PC-9 (cell line): ENCODE measurements at regions not wholly inside any gene's neighbourhood (a gene's known extent, or its start where the extent isn't known, plus 50 kb on each side); places are given as distances from the start of the nearest gene placed in this dataset.

ENCODE experiments used
- EZH2 ChIP-seq: fragments of 200-600 bp; sonication (generic); IDR thresholded peaks from 2 replicates; pipeline ENCODE4 v1.8.0; 2017; ENCODE audit warnings: antibody characterized with exemption, low read depth
- TF ChIP-seq, protein P1 (sequence below): fragments of 200-600 bp; sonication (generic); conservative IDR thresholded peaks from 2 replicates; pipeline ENCODE4 v1.6.1; 2017; ENCODE audit warnings: mixed run types, antibody characterized with exemption, mild to moderate bottlenecking, moderate library complexity

- TF ChIP-seq, protein P1, sequence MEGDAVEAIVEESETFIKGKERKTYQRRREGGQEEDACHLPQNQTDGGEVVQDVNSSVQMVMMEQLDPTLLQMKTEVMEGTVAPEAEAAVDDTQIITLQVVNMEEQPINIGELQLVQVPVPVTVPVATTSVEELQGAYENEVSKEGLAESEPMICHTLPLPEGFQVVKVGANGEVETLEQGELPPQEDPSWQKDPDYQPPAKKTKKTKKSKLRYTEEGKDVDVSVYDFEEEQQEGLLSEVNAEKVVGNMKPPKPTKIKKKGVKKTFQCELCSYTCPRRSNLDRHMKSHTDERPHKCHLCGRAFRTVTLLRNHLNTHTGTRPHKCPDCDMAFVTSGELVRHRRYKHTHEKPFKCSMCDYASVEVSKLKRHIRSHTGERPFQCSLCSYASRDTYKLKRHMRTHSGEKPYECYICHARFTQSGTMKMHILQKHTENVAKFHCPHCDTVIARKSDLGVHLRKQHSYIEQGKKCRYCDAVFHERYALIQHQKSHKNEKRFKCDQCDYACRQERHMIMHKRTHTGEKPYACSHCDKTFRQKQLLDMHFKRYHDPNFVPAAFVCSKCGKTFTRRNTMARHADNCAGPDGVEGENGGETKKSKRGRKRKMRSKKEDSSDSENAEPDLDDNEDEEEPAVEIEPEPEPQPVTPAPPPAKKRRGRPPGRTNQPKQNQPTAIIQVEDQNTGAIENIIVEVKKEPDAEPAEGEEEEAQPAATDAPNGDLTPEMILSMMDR: no peak
- no peak for TF ChIP-seq EZH2
Observed at GRCh38 chr9:71614409-71615010, 153.8 kb downstream of the CEMIP2 start.
